IPS-20b (cell line): ENCODE measurements at regions not wholly inside any gene's neighbourhood (a gene's known extent, or its start where the extent isn't known, plus 50 kb on each side); places are given as distances from the start of the nearest gene placed in this dataset.

Experiments
- H3K27ac ChIP-seq: one replicate; pipeline ENCODE4 v1.5.1; 2013; ENCODE audit warnings: low read length
- H3K27me3 ChIP-seq: 2 replicates; pipeline ENCODE4 v1.6.1; 2013; ENCODE audit warnings: mild to moderate bottlenecking, low read length, inconsistent platforms; ENCODE audit not compliant: insufficient read depth
- H3K36me3 ChIP-seq: 2 replicates; pipeline ENCODE4 v1.6.1; 2013; ENCODE audit warnings: low read depth, mild to moderate bottlenecking, inconsistent platforms, low read length, moderate library complexity; ENCODE audit not compliant: insufficient read depth
- H3K4me1 ChIP-seq: 2 replicates; pipeline ENCODE4 v1.6.1; 2013; ENCODE audit warnings: mild to moderate bottlenecking, control low read depth, inconsistent platforms, low read length, moderate library complexity; ENCODE audit not compliant: insufficient read depth
- H3K4me3 ChIP-seq: 2 replicates; pipeline ENCODE4 v1.5.1; 2013; ENCODE audit warnings: mild to moderate bottlenecking, low read length, inconsistent platforms
- H3K9ac ChIP-seq: 2 replicates; pipeline ENCODE4 v1.6.1; 2013; ENCODE audit warnings: low read depth, mild to moderate bottlenecking, inconsistent platforms, low read length, moderate library complexity
- H3K9me3 ChIP-seq: 2 replicates; pipeline ENCODE4 v1.6.1; 2013; ENCODE audit warnings: mild to moderate bottlenecking, low read depth, low read length, inconsistent platforms; ENCODE audit not compliant: insufficient read depth

DNA sequence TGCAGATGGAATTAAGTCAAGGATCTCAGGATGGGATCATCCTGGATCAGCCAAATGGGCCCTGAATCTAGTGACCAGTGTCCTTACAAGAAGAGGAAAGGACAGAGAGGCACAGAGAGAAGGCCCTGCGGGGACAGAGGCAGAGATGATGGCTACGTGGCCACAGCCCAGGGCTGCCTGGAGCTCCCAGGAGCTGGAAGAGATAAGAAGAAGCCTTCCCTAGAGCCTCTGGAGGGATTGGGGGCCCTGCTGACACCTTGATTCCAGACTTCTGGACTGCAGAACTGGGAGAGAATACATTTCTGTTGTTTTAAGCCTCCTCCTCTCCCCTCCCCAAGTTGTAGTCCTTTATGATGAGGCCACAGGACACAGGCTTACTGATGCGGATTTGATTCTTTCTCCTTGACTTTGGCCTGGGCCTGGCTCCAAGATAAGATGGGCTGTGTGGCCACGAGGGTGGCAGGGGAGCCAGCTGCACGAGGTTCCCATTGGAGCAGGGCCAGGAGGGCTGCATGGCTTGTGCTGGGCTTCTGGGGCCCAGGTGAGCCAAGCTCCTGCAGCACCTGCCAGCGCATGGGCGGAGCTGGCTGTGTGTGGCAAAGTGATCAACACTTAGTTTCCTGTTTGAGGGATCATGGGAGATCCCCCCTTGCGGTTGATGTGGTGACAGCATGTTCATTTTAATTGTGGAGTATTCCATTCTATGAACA, 146.1 kb downstream of the IRF8 start:
- H3K4me1 ChIP-seq: no peaks in the 10 kb centered on the region
- H3K9me3 ChIP-seq: no peaks in the 10 kb centered on the region
- H3K9ac ChIP-seq: no peak overlapping the region
- H3K27me3 ChIP-seq: peaks cover 18% of the 10 kb centered on the region; the same call in 1 of the 2 replicates
- no peak overlapping the region for H3K4me3 ChIP-seq
- no peak overlapping the region for H3K27ac ChIP-seq
- H3K36me3 ChIP-seq: no peaks in the 10 kb centered on the region

DNA sequence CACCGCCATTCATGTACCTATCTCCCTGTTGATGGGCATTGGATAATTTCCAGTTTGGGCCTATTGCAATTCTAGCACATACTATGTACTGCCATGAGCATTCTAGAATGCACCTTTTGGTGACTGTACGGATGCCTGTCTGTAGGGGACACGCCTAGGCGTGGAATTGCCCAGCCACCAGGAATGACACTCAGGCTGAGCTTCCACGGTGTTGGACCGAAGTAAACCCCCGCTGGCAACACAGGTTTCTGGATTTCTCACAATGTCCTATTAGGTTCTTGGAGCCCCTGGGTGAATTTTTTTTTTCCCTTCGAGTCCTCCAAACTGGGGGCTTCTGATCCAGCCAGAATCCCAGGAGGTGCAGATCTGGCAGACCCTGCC, 146.6 kb downstream of the IRF8 start:
- H3K36me3 ChIP-seq: no peaks in the 10 kb centered on the region
- H3K4me3 ChIP-seq: no peak overlapping the region
- H3K27me3 ChIP-seq: peaks cover 22% of the 10 kb centered on the region
- no peak overlapping the region for H3K9ac ChIP-seq
- H3K4me1 ChIP-seq: no peaks in the 10 kb centered on the region
- no peaks in the 10 kb centered on the region for H3K9me3 ChIP-seq
- H3K27ac ChIP-seq: no peak overlapping the region

DNA sequence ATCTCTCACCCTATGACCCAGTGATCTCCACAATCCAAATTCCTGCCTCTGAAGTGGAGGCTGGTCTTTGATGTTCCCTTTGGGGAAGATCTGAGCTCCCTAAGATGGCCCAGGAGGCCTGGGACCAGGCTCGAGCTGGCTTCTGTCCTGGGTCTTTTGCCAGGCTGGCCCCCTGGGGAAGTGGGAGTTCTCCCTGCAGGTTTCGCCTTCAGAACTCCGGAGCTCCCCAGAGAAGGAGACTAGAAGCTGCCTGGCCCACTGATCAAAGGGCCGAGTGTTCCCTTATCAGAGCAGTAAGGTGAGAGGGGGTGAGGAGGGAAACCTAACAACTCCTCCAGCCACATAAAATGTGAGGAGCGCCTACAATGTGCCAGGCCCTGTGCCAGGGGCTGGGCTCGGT, 147.1 kb downstream of the IRF8 start:
- H3K36me3 ChIP-seq: no peaks in the 10 kb centered on the region
- H3K27me3 ChIP-seq: peaks cover 20% of the 10 kb centered on the region
- no peaks in the 10 kb centered on the region for H3K9me3 ChIP-seq
- H3K9ac ChIP-seq: no peak overlapping the region
- H3K4me3 ChIP-seq: no peak overlapping the region
- H3K4me1 ChIP-seq: no peaks in the 10 kb centered on the region
- H3K27ac ChIP-seq: no peak overlapping the region

DNA sequence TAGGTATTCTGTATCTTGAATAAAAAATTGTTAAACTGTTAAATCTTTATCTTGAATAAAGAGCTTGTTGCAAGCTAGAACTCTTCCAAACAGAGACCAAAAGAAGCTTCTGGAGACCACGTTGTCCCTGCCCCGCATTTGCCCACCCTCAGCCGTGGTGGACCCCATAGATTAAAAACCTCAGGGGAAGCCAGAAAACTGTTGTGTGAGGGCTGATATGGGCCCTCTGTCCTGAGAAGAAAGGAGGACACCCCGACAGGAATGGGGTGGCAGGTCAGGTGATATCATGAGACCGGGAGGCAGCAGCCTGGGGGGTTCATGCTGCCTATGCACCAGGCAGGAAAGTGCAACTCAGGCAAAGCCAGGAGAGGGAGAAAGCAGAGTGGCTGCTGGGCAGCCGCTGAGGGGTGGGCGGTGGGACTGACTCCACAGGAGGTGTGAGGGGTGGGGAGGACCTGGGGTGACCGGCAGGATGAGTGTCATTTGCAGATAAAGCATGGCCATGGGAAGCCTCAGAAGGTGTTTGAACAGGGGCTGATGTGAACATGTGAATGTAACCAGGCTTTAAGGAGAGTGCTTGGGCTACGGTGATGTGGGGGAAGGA, 147.8 kb downstream of the IRF8 start:
- Histone ChIP-seq H3K4me3 (no peak overlapping the region), H3K36me3 (no peaks in the 10 kb centered on the region), H3K27ac (no peak overlapping the region), H3K9ac (no peak overlapping the region), H3K4me1 (no peaks in the 10 kb centered on the region), H3K9me3 (no peaks in the 10 kb centered on the region), H3K27me3 (peaks cover 16% of the 10 kb centered on the region)

DNA sequence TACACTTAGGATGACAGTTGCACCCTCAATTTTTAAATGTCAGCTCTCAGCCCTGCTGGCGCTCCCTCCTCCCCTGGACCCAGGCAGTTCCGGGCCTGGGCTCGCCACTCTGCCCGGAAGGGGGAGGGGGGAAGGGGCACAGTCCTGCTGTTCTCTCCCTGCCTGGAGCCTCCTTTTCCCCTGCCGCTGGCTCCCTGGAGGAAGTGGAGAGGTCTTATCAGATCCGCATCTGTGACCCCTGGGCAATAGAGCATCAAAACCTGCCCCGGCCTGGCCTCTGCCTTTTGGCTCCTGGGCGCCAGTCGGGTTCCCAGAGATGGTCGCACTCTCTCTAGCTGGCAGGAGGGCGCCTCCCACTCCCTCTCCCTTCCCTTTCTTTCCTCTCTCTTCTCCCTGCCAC, 149.3 kb downstream of the IRF8 start:
- no peak overlapping the region for H3K9ac ChIP-seq
- H3K9me3 ChIP-seq: no peaks in the 10 kb centered on the region
- 0 out of 2 replicates have a peak overlapping the region, but pooled peaks have one; percentile 27 for H3K4me3 ChIP-seq
- peaks cover 16% of the 10 kb centered on the region; the same call in 1 of the 2 replicates for H3K27me3 ChIP-seq
- H3K27ac ChIP-seq: no peak overlapping the region
- no peaks in the 10 kb centered on the region for H3K36me3 ChIP-seq
- H3K4me1 ChIP-seq: no peaks in the 10 kb centered on the region

DNA sequence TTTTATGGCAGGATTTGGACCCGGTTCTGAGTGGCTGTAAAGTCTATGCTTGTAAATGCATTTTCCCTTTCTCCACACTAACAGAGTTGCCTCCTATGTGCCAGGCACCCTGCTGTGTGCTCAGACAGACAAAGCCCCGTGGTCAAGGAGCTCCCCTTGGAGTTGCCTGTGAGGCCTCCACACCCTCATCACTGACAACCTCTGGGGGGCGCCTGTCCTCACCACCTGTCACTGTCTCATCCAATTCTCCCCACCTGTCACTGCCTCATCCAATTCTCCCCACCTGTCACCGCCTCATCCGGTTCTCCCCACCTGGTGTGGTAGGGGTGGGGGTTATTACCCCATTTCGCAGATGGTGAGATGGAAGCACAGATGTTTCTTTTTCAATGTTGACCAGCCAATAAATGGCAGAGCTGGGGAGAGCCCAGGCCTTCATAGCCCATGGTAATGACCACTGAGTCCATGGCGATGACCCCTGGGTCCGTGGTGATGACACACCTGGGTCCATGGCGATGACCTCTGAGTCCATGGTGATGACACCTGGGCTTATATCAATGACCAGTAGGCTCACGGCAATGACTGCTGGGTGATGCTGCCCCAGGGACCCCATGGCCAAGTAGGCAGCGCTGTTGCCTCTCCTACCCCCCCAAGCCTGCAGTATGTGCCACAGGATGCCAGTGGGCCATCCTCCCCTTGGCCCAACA, 150.1 kb downstream of the IRF8 start:
- Histone ChIP-seq H3K9me3 (no peaks in the 10 kb centered on the region), H3K4me1 (no peaks in the 10 kb centered on the region), H3K27ac (no peak overlapping the region), H3K4me3 (no peak overlapping the region), H3K36me3 (no peaks in the 10 kb centered on the region), H3K9ac (no peak overlapping the region), H3K27me3 (peaks cover 16% of the 10 kb centered on the region; the same call in 1 of the 2 replicates)

DNA sequence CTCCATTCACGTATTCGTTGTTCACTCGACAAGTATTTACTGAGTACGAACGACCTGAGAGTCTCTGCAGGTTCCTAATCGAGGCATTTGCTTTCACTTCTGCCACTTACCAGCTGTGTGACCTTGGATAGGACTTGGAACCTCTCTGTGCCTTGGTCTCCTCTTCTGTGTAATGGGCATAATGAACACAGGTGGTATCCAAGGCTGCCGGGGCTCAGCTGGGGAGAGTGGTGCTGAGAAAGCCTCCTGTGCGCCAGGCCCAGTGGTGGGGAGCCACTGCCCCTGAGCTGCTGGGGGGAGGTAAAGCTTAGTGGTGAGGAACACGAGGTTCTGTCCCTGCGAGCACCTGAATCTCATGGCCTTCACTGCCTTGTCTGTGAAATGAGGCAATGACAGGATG, 150.7 kb downstream of the IRF8 start:
- Histone ChIP-seq H3K36me3 (no peaks in the 10 kb centered on the region), H3K4me3 (no peak overlapping the region), H3K27me3 (peaks cover 16% of the 10 kb centered on the region; the same call in 1 of the 2 replicates), H3K9ac (no peak overlapping the region), H3K9me3 (no peaks in the 10 kb centered on the region), H3K27ac (no peak overlapping the region), H3K4me1 (no peaks in the 10 kb centered on the region)

DNA sequence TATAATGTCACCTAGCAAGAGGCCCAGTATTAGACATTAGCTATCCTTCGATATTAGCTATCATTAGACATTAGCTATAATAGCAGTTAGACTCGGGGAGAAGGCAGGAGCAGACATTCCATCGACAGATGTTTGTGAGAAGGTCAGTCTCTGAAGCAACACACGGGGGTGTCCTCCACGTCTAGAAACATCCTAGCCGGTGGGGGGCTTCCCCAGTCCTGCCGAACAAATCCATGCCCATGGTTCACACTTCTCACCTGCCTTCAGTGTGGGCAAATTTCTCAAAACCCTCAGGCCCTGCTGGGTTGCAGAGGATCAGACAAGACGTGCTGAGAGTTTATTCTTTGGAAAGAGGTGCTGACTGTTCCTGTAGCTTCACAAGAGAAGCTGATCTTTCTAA, 151.1 kb downstream of the IRF8 start:
- H3K27me3 ChIP-seq: peaks cover 16% of the 10 kb centered on the region; the same call in 1 of the 2 replicates

DNA sequence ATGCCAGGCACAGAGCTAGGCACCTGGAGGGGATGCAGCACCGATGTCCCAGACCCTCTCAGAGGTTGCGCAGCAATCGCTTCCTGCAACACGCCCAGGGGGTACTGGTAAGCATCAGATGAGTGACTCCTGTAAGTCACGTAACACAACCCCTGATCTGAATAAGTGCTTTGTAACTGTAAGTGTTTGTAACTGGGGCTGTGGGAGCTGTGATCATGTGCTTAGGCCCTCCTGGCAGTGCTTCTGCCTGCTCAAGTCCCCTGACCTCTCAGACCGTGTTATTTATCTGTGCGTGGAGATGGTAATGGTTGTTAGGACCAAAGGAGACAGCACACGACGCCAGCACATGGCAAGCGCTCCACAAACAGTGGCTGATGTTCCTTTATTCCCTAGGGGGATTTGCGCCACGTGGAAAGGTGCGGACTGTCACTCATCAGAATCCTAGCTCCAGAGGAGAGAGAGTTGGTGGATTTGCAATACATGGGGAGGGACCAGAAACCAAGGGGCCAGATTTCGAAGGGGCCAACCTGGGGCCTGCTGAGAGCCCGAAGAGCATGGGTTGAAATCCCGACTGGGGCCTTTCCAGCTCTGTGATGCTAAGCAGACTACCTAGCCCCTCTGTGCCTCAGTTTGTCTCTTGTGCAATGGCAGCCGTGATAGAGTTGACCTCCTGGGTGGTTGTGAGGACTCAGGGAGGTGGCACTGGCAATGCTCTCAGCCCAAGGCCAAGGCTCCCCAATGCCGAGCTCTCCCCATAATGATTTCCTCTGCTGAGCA, 151.8 kb downstream of the IRF8 start:
- peaks cover 16% of the 10 kb centered on the region; the same call in 1 of the 2 replicates for H3K27me3 ChIP-seq
- H3K36me3 ChIP-seq: no peaks in the 10 kb centered on the region
- no peak overlapping the region for H3K9ac ChIP-seq
- H3K9me3 ChIP-seq: no peaks in the 10 kb centered on the region
- H3K27ac ChIP-seq: no peak overlapping the region
- no peaks in the 10 kb centered on the region for H3K4me1 ChIP-seq
- H3K4me3 ChIP-seq: no peak overlapping the region

More for the DNA sequence above, 151.1 kb downstream of the IRF8 start:
- no peaks in the 10 kb centered on the region for H3K9me3 ChIP-seq
- no peak overlapping the region for H3K9ac ChIP-seq
- H3K4me3 ChIP-seq: no peak overlapping the region
- H3K4me1 ChIP-seq: no peaks in the 10 kb centered on the region
- no peaks in the 10 kb centered on the region for H3K36me3 ChIP-seq
- no peak overlapping the region for H3K27ac ChIP-seq

DNA sequence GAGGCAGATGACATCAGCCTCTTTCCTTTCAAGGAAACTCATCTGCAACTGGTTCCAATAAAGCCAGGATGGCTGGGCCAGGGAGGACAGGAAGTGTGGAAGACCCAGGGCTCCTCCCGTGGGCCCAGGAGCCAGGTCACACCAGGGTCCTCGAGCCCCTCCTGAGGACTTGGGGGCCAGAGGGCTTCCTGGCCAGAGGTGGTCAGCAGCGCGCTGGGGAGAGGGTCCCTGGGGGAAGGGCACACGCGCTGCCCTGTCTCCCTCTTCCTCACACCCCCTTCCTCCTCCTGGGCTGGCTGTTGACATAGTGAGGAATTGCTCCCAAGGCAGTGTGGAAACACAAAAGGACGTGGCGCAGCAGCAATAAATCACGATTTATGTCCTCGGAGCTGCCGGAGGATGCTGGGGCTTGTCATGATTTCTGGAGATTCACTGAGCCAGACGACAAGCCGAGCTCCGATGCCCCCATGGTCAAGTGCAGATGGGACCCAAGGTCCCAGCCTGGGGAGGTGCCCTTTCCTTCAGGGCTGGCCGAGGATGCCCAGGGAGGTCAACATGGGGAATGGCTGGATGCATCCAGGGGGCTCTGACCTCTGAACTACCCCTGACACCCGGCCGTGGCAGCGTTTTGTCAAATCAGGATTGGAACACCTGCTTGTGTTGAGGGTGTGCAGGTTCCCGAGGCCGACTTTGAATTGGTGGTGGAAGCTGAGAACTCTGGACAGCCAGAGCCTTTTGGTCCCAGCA, 152.6 kb downstream of the IRF8 start:
- H3K9ac ChIP-seq: no peak overlapping the region
- peaks cover 16% of the 10 kb centered on the region; the same call in 1 of the 2 replicates for H3K27me3 ChIP-seq
- no peaks in the 10 kb centered on the region for H3K36me3 ChIP-seq
- H3K4me1 ChIP-seq: no peaks in the 10 kb centered on the region
- no peak overlapping the region for H3K4me3 ChIP-seq
- no peaks in the 10 kb centered on the region for H3K9me3 ChIP-seq
- H3K27ac ChIP-seq: no peak overlapping the region

DNA sequence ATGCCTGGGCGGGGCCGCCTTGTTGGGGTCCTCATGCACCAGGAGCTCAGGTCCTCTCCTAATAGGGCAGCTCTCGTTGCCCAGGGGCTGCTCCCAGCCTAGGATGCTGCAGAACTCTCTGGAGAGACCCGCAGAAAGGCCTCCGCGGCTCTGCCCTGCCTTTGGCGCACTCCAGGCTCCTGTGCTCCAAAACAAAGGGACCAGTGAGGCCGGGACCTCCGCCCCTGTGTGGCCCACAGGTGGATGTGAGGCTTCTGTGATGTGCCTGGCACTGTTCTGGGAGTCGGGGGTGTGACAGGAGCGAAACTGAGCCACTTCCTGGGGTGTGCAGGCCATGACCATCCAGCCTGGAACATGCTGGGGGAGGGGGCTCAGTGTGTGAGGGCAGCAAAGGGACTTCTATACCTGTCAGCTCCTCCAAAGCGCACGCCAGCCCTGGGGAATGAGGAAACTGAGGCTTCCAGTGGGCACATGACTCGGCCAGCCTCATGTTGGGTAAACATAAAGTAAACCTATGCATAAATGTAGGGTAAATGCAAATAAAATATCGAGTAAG, 153.2 kb downstream of the IRF8 start:
- Histone ChIP-seq H3K4me3 (no peak overlapping the region), H3K4me1 (no peaks in the 10 kb centered on the region), H3K27ac (no peak overlapping the region), H3K9ac (no peak overlapping the region), H3K36me3 (no peaks in the 10 kb centered on the region), H3K9me3 (no peaks in the 10 kb centered on the region), H3K27me3 (peaks cover 14% of the 10 kb centered on the region; the same call in 1 of the 2 replicates)
